Neural cell (in vitro differentiated cells): ENCODE measurements at regions not wholly inside any gene's neighbourhood (a gene's known extent, or its start where the extent isn't known, plus 50 kb on each side); places are given as distances from the start of the nearest gene placed in this dataset.
"Not testable (repeated sequence)": the region's sequence is repeated elsewhere in the genome, so short reads cannot be mapped to it uniquely, and the experiment has no call there.

Source experiments
- EZH2 ChIP-seq: fragments of 200-600, 300-800 bp; shearing (Covaris generic), sonication (generic); IDR thresholded peaks from 2 replicates; pipeline ENCODE4 v1.6.1; 2014; ENCODE audit warnings: antibody characterized with exemption, low read length, borderline replicate concordance, mild to moderate bottlenecking; ENCODE audit not compliant: insufficient read depth, poor library complexity, severe bottlenecking
- POLR2AphosphoS5 ChIP-seq: IDR thresholded peaks from 2 replicates; pipeline ENCODE4 v1.6.1; 2012
- RAD21 ChIP-seq: fragments of 450-650 bp; conservative IDR thresholded peaks from 2 replicates; pipeline ENCODE4 v1.6.1; 2014; ENCODE audit warnings: antibody characterized with exemption, mild to moderate bottlenecking, moderate library complexity

DNA sequence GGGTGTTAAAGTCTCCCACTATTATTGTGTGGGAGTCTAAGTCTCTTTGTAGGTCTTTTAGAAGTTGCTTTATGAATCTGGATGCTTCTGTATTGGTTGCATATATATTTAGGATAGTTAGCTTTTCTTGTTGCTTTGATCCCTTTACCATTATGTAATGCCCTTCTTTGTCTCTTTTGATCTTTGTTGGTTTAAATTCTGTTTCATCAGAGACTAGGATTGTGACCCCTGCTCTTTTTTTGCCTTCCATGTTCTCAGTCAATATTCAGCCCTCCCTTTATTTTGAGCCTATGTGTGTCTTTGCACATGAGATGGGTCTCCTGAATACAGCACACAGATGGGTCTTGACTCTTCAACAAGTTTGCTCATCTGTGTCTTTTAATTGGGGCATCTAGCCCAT, 126.0 kb downstream of the PCSK1 start:
- TF ChIP-seq RAD21, EZH2, POLR2AphosphoS5: not testable (repeated sequence)
